IMR-90 (cell line): ENCODE measurements at regions not wholly inside any gene's neighbourhood (a gene's known extent, or its start where the extent isn't known, plus 50 kb on each side); places are given as distances from the start of the nearest gene placed in this dataset.

Experiments used
- CHD1 ChIP-seq: IDR thresholded peaks from 2 replicates; pipeline ENCODE4 v1.6.1; 2012; ENCODE audit warnings: low read depth, low read length, improper control_type of control experiment
- MAFK ChIP-seq: IDR thresholded peaks from 2 replicates; pipeline ENCODE4 v1.6.1; 2012; ENCODE audit warnings: low read depth, low read length, improper control_type of control experiment
- POLR2A ChIP-seq: IDR thresholded peaks from 2 replicates; pipeline ENCODE4 v1.6.1; 2012; ENCODE audit warnings: mild to moderate bottlenecking, low read depth, low read length
- RAD21 ChIP-seq: IDR thresholded peaks from 2 replicates; pipeline ENCODE4 v1.6.1; 2012; ENCODE audit warnings: low read length, improper control_type of control experiment
- RCOR1 ChIP-seq: IDR thresholded peaks from 2 replicates; pipeline ENCODE4 v1.6.1; 2012; ENCODE audit warnings: mild to moderate bottlenecking, low read length, improper control_type of control experiment; ENCODE audit not compliant: insufficient replicate concordance
- RFX5 ChIP-seq: IDR thresholded peaks from 2 replicates; pipeline ENCODE4 v1.8.0; 2012; ENCODE audit warnings: low read depth, mild to moderate bottlenecking, low read length, moderate library complexity
- SMC3 ChIP-seq: fragments of 150-350 bp; IDR thresholded peaks from 2 replicates; pipeline ENCODE4 v1.6.1; 2016; ENCODE audit warnings: low read depth, mild to moderate bottlenecking, antibody characterized with exemption, low read length, moderate library complexity
- TF ChIP-seq, protein P1 (sequence below): conservative IDR thresholded peaks from 2 replicates; pipeline ENCODE4 v1.5.1; 2012; ENCODE audit warnings: mild to moderate bottlenecking, low read depth, low read length, improper control_type of control experiment

DNA sequence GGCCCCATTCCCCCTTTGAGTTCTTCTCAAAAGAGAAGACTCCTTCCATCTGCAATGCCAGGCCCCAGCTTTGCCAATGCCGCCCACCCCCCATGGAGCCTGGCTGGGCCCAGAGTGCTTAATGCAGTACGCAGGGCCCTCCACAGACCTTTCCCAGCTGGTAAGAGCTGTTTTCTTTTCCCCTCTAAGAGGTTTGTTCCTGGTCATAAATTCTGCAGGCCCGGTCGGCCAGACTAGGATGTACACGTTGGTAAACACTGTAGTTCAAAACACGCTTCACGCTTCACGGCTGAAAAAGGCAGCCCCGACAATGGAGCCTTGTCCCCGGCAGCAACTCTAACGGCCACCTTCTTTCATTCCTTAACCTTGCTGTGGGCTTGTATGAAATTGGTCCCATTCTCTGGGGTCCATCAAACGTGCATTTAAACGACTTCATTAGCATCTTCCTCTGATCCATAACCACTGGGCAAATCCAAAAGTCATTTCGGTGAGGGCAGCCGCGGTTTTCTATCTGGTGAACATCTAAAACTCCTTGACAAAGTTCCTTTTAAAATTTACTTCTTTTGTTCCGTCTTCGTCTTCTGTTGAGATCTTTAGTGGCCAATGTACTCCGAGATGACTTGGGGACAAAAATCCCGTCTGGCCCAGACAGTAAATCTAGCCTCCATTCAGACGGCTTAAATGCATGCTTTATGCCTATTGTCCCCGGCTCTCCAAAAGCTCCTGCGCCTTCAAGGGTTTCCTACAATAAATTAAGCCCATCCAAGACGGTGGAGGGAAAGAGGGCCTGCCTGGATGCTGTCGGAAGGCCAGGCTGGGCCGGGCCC is 60.0 kb upstream of the MYEOV start:
- TF ChIP-seq, protein P1, sequence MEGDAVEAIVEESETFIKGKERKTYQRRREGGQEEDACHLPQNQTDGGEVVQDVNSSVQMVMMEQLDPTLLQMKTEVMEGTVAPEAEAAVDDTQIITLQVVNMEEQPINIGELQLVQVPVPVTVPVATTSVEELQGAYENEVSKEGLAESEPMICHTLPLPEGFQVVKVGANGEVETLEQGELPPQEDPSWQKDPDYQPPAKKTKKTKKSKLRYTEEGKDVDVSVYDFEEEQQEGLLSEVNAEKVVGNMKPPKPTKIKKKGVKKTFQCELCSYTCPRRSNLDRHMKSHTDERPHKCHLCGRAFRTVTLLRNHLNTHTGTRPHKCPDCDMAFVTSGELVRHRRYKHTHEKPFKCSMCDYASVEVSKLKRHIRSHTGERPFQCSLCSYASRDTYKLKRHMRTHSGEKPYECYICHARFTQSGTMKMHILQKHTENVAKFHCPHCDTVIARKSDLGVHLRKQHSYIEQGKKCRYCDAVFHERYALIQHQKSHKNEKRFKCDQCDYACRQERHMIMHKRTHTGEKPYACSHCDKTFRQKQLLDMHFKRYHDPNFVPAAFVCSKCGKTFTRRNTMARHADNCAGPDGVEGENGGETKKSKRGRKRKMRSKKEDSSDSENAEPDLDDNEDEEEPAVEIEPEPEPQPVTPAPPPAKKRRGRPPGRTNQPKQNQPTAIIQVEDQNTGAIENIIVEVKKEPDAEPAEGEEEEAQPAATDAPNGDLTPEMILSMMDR = no peak
- TF ChIP-seq SMC3 (no peak), POLR2A (no peak), RCOR1 (no peak), RAD21 (no peak), RFX5 (no peak), MAFK (no peak), CHD1 (no peak)
